GM23248 (cell line): ENCODE measurements at regions not wholly inside any gene's neighbourhood (a gene's known extent, or its start where the extent isn't known, plus 50 kb on each side); places are given as distances from the start of the nearest gene placed in this dataset.

Source experiments
- EZH2 ChIP-seq: fragments of 200-600 bp; sonication (generic); IDR thresholded peaks from 2 replicates; pipeline ENCODE4 v1.6.1; 2018; ENCODE audit warnings: antibody characterized with exemption, mild to moderate bottlenecking; ENCODE audit not compliant: insufficient read depth, poor library complexity, severe bottlenecking
- EZH2phosphoT487 ChIP-seq: fragments of 200-600 bp; sonication (generic); IDR thresholded peaks from 2 replicates; pipeline ENCODE4 v1.6.1; 2018; ENCODE audit warnings: antibody characterized with exemption, moderate library complexity, mild to moderate bottlenecking, low read depth; ENCODE audit not compliant: insufficient read depth

GRCh38 chr9:18208166-18209059 lies 265.5 kb upstream of the ADAMTSL1 start:
- no peak for TF ChIP-seq EZH2
- TF ChIP-seq EZH2phosphoT487 = no peak
